GM18868 (cell line): ENCODE measurements at regions not wholly inside any gene's neighbourhood (a gene's known extent, or its start where the extent isn't known, plus 50 kb on each side); places are given as distances from the start of the nearest gene placed in this dataset.
A peak's percentile ranks its signal among the peaks of the same experiment; 100 is the strongest.

Source experiments
- ATAC-seq: cut with Tn5 transposase; IDR thresholded peaks from one replicate; pipeline ENCODE4 v1.9.1; 2021; ENCODE audit warnings: mild to moderate bottlenecking, moderate library complexity; ENCODE audit not compliant: unreplicated experiment

DNA sequence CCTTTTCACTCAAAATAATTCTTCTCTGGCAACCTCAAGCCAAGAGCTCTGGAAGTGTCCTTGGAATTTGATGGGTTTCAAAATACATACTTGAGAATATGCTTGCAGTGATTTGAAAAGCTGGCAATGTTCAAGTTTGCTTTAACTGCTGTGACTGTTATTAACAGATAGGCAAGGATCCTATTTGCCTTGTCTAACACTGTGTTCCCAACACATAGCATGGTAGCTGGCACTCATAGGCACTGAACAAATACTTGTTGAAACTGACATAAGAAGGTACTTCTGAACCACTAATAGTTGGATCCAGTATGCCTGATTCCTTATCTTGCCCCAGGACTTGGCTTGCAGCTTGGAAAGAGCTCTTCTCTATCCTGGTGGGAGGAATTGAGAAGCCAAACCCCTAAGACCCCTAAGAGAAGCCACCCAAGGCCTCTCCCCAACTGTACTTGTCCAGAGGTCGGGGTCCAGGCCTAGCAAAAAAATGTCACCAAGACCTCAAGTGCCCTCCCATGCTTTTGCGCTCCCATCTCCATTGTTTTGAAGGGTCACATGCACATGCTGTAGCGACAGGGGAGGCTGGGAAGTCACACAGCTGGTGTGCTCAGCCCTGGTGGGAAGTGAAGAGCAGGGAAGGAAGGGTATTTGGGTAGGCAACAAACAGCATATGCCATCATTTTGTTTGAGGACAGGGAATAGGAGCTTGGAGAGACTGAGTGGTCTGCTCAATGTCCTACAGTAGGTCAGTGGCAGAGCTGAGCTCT lies 118.4 kb upstream of the HAAO start:
- ATAC-seq, result no peak

DNA sequence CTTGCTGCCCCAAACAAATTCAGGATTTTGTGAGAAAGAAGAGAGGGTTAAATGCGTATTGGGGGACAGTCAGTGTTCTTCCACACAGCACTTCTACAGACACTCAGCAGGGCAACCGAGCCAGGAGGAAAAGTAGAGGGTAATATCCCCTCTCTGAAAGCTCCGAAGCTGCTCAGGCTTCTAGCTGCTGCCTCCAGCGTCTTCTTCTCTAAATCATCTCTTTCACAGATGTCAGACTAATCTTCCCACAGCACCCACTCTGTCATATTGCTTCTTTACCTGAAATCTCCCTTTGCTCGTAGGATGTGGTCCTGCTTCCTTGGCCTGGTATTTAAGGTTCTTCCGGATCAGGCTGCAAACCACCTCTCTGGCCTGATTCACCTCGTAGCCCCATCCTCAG lies 117.6 kb upstream of the HAAO start:
- no peak for ATAC-seq

DNA sequence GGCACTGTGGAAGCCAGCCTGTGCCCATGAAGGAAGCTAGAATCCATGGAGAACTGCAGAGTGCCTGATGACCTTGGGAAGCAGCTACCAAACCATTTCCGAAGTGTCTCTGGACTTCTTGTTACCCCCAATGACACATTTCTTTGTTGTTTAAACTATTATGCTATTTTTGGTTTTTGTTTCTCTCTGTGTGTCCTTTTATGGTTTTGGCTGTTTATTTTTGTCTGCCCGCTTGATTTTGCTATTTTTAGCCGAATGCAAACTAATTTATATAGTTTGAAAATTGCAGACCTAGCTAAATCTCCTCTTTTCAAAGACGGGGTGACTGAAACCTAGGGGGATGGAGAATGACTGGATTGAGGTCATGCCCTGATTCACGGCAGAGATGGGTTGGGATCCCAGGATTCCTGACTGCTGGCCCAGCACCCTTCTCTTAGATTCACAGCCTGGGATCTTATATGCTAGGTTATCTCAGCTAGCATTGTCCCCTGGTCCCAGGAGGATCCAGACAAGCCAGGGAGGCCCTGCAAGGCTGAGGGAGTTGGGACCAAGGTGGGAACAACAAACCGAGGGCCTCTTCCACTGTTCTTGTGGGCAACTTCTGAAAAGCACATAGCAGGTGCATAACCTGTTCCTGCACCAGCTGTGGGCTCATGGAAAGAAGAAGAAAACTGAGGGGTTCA lies 116.3 kb upstream of the HAAO start:
- no peak for ATAC-seq

GRCh38 chr2:42907835-42908234 lies 115.5 kb upstream of the HAAO start:
- no peak for ATAC-seq

DNA sequence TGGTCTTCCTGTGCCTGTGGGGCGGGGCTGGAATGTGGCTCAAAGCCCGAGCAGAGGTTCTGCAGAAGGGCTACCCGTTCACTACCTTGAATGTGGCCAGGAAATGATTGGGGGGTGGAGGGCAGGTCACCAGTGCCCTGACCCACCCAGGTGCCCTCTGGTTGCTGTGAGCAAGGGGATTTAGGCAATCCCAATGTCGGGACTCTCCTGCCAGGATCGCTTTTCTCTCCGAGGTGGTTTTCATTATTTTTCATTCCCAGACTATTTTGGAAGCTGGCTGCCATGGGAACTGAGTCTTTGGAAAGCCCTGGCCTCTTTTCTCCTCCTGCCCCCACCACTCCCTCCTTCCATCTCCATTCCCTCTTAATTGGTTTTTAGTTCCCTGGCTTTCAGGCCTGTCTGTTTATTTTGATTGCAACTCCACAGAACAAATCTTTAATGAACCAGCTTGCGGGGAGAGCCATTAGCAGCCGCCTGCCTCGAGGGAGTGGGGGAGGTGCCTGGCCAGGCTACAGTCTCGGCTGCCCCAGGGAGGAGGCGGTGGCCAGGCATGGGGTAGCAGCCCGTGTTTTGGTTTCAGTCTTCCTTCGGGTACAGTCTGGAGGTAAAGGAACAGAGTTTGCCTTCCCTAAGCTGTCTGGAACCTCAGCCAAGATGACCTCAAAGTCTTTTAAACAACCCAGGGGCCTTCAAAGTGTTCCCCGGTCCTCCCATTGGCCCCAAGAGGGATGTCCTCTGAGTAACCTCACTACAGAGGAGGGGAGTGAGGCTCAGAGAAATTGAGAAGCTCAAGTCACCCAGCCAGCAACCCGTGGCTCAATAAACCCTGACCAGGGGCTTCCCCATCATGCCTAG lies 114.4 kb upstream of the HAAO start:
- ATAC-seq, result peak; percentile 59

DNA sequence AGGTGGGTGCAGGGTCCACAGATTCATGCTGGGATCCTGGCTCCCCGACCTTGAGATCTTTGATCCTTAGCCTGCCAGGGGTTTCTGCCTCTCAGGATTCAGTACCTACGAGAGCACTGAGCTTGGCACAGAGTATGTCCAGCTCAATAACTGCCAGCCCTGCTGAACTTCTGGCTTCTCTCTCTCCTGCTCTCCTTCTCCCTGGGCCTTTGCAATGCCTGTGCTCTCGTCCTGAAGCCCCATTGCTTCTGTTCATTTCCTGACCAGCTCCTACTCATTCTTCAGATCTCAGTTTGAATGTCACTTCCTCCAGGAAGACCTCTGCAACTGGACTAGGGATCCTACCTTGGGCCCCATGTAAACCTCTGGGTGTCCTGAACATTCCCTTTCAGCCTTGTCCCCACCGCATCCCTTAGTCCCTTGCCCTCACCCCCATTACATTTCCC lies 113.8 kb upstream of the HAAO start:
- no peak for ATAC-seq

- no peak for ATAC-seq
These were observed 113.1 kb upstream of the HAAO start for GRCh38 chr2:42905341-42906110.

DNA sequence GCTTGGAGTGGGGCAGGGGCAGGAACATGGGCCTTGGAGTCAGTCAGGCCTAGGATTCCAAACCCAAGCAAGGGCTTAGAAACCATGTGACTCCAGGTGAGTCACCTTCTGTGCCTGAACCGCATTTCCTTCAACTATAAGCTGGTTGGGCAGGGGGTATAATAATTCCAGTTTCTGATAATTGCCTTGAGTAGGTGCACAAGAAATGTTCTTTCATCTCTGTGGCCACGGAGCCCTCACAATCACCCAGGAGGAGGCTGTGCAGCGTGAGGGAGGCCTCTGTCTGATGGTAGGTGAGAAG lies 112.1 kb upstream of the HAAO start:
- no peak for ATAC-seq

- no peak for ATAC-seq
These were observed 111.6 kb upstream of the HAAO start for GRCh38 chr2:42903821-42904575.

- no peak for ATAC-seq
These were observed 110.7 kb upstream of the HAAO start for GRCh38 chr2:42902939-42903709.

DNA sequence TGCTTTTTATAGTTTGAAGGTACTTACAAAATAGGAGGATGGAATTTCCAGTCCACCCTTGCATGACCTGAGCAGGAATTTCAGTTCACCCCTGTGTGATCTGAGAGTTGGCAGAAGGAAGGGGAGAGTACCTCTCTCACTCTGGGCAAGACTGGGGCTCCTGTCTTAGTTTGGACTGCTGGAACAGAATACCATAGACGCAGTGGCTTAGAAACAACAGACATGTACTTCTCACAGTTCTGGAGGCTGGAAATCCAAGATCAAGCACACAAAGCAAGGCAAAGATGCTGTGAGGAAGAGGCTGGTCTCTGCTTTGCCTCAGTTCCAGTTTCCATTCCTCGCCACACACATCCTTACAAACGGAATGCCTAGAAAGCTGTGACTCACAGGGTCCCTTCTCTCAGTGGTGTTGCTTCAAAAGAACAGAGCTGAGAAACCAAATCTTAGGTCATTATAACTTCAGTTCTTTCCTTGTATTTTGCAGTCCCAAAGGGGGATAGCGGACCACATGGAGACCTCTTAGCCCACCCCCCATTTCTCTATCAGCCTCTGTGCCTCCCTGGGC lies 108.8 kb upstream of the HAAO start:
- no peak for ATAC-seq

- no peak for ATAC-seq
These were observed 108.0 kb upstream of the HAAO start for GRCh38 chr2:42900289-42900891.

GRCh38 chr2:42897358-42897757 lies 105.0 kb upstream of the HAAO start:
- ATAC-seq, result no peak

DNA sequence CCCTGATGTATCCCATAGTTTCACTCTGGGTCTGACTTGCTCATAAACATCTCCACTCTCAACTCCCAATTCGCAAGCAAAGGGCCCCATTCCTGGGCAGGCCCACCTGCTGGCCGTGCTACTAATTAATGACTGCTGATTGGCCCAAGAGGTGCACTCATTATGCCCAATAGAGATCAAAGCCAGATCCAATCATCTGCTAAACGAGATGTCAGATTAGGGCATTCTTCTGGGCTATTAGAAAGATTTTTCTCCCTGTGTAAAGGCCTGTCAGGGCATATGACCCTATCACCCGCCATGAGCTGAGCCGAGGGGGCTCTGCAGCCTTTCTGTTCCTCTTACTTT lies 103.4 kb upstream of the HAAO start:
- no peak for ATAC-seq

- ATAC-seq, result no peak
These were observed 102.9 kb upstream of the HAAO start for GRCh38 chr2:42895134-42895790.

- ATAC-seq, result no peak
These were observed 100.8 kb upstream of the HAAO start for GRCh38 chr2:42893047-42893758.

DNA sequence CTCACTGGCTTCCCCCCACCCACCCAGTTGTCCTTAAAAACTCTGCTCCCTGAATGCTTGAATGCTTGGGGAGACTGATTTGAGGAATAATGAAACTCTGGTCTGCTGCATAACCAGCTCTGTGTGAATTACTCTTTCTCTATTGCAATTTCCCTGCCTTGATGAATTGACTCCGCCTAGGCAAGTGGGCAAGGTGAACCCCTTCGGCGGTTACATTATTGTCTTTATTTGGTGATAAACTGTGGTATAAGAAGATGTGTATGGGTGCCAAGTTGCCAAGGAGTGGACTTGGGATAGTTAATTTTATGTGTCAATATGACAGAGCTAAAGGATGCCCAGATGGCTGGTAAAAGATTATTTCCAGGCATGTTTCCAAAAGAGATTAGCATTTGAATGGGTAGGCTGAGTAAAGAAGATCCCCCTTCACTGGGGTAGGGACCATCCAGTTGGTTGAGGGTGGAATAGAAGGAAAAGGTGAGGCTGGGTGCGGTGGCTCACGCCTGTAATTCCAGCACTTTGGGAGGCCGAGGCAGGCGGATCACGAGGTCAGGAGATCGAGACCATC lies 98.5 kb upstream of the HAAO start:
- ATAC-seq, result no peak
